ENCODE measurements at regions not wholly inside any gene's neighbourhood (a gene's known extent, or its start where the extent isn't known, plus 50 kb on each side); places are given as distances from the start of the nearest gene placed in this dataset.
"Not testable (repeated sequence)": the region's sequence is repeated elsewhere in the genome, so short reads cannot be mapped to it uniquely, and the experiment has no call there.

- Histone ChIP-seq H3K4me2 (ENCODE audit: low read length) (no peak overlapping the region), H3K9me3 (ENCODE audit: low read length) (no peaks in the 10 kb centered on the region), H3K9ac (ENCODE audit: low read length) (no peak overlapping the region), H2AFZ (ENCODE audit: low read length) (no peak overlapping the region), H3K9me2 (ENCODE audit: low read depth, low read length) (no peaks in the 10 kb centered on the region), H3K4me3 (ENCODE audit: low read depth, low read length, poor library complexity, severe bottlenecking) (no peak overlapping the region), H3K36me3 (ENCODE audit: insufficient read depth, low read length) (no peaks in the 10 kb centered on the region), H3K79me2 (ENCODE audit: insufficient read depth, low read length) (no peaks in the 10 kb centered on the region), H4K20me1 (ENCODE audit: insufficient read depth, low read length) (no peaks in the 10 kb centered on the region), H3K27ac (ENCODE audit: low read depth, low read length, poor library complexity, severe bottlenecking) (no peak overlapping the region), H3K4me1 (ENCODE audit: insufficient read depth, low read length, severe bottlenecking) (no peaks in the 10 kb centered on the region), H3F3A (ENCODE audit: insufficient read depth, low read length) (no peaks in the 10 kb centered on the region), H3K27me3 (ENCODE audit: insufficient read depth, low read length) (no peaks in the 10 kb centered on the region)
- no peak for TF ChIP-seq EZH2 (IDR thresholded peaks at IDR 0.05; ENCODE audit: borderline replicate concordance, low read length)
- TF ChIP-seq, protein P1, sequence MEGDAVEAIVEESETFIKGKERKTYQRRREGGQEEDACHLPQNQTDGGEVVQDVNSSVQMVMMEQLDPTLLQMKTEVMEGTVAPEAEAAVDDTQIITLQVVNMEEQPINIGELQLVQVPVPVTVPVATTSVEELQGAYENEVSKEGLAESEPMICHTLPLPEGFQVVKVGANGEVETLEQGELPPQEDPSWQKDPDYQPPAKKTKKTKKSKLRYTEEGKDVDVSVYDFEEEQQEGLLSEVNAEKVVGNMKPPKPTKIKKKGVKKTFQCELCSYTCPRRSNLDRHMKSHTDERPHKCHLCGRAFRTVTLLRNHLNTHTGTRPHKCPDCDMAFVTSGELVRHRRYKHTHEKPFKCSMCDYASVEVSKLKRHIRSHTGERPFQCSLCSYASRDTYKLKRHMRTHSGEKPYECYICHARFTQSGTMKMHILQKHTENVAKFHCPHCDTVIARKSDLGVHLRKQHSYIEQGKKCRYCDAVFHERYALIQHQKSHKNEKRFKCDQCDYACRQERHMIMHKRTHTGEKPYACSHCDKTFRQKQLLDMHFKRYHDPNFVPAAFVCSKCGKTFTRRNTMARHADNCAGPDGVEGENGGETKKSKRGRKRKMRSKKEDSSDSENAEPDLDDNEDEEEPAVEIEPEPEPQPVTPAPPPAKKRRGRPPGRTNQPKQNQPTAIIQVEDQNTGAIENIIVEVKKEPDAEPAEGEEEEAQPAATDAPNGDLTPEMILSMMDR (IDR thresholded peaks at IDR 0.05; ENCODE audit: low read length), result no peak
Measured at GRCh38 chr1:38652217-38652616, 207.4 kb downstream of the RRAGC start.

DNA sequence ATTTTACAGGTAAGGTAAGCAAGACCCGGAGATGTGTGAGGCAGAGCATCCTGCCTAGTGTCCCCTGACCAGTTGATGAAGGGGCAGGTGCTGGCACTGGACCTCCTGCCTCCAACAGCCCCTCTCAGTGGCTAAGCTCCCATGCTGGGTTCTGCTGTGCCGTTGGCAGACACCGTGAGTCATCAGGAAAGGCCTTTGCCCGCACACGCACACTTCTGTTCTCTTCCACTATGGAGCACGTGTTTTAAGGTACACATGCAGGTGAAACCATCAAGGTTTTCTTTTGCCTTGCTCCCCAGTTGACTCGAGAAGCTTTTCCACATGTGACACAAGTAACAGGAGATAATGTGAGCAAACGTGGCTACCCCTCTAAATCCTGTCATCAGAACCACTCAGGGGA is 207.9 kb downstream of the RRAGC start:
- Histone ChIP-seq H3K79me2 (ENCODE audit: insufficient read depth, low read length) (no peaks in the 10 kb centered on the region), H3K27ac (ENCODE audit: low read depth, low read length, poor library complexity, severe bottlenecking) (no peak overlapping the region), H2AFZ (ENCODE audit: low read length) (no peak overlapping the region), H3K9ac (ENCODE audit: low read length) (no peak overlapping the region), H3K9me3 (ENCODE audit: low read length) (no peaks in the 10 kb centered on the region), H3K4me3 (ENCODE audit: low read depth, low read length, poor library complexity, severe bottlenecking) (no peak overlapping the region), H3K9me2 (ENCODE audit: low read depth, low read length) (no peaks in the 10 kb centered on the region), H3K4me1 (ENCODE audit: insufficient read depth, low read length, severe bottlenecking) (no peaks in the 10 kb centered on the region), H3K4me2 (ENCODE audit: low read length) (no peak overlapping the region), H3K27me3 (ENCODE audit: insufficient read depth, low read length) (no peaks in the 10 kb centered on the region), H3K36me3 (ENCODE audit: insufficient read depth, low read length) (no peaks in the 10 kb centered on the region), H3F3A (ENCODE audit: insufficient read depth, low read length) (no peaks in the 10 kb centered on the region), H4K20me1 (ENCODE audit: insufficient read depth, low read length) (no peaks in the 10 kb centered on the region)
- no peak for TF ChIP-seq EZH2 (IDR thresholded peaks at IDR 0.05; ENCODE audit: borderline replicate concordance, low read length)
- TF ChIP-seq, protein P1 (IDR thresholded peaks at IDR 0.05; ENCODE audit: low read length), result no peak

DNA sequence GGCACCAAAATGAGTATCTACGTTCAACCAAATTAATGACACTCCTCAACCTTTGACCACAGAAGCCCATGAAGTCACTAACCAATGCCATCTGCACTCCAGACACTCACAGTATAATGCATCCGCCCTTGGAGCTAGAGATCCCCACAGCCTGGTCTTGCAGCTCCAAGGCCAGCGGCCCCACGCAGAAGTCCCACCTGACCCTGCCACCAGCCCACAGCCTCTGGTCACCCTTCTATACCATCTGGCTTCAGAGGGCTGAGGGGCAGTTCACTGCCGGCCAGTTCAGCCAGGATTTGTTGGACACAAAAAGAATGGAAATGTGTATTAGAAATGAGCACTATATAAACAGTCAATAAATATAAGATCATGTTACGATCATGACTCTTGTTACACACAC is 211.2 kb downstream of the RRAGC start:
- H2AFZ ChIP-seq (ENCODE audit: low read length), result no peak overlapping the region
- TF ChIP-seq EZH2 (IDR thresholded peaks at IDR 0.05; ENCODE audit: borderline replicate concordance, low read length), result no peak
- TF ChIP-seq, protein P1 (IDR thresholded peaks at IDR 0.05; ENCODE audit: low read length), result no peak

GRCh38 chr1:38647341-38647740 is 212.2 kb downstream of the RRAGC start:
- not testable (repeated sequence) for H3K27me3 ChIP-seq (ENCODE audit: insufficient read depth, low read length); H2AFZ ChIP-seq (ENCODE audit: low read length); H3K27ac ChIP-seq (ENCODE audit: low read depth, low read length, poor library complexity, severe bottlenecking); H3K9ac ChIP-seq (ENCODE audit: low read length); H3K36me3 ChIP-seq (ENCODE audit: insufficient read depth, low read length); H3K79me2 ChIP-seq (ENCODE audit: insufficient read depth, low read length); H3K9me3 ChIP-seq (ENCODE audit: low read length); H3K4me2 ChIP-seq (ENCODE audit: low read length); H3K4me1 ChIP-seq (ENCODE audit: insufficient read depth, low read length, severe bottlenecking); H3K9me2 ChIP-seq (ENCODE audit: low read depth, low read length); H3F3A ChIP-seq (ENCODE audit: insufficient read depth, low read length); H3K4me3 ChIP-seq (ENCODE audit: low read depth, low read length, poor library complexity, severe bottlenecking); H4K20me1 ChIP-seq (ENCODE audit: insufficient read depth, low read length)

More for the DNA sequence above, 211.2 kb downstream of the RRAGC start:
- Histone ChIP-seq H3K4me3 (ENCODE audit: low read depth, low read length, poor library complexity, severe bottlenecking) (no peak overlapping the region), H3K27me3 (ENCODE audit: insufficient read depth, low read length) (no peaks in the 10 kb centered on the region), H3K4me1 (ENCODE audit: insufficient read depth, low read length, severe bottlenecking) (no peaks in the 10 kb centered on the region), H3K27ac (ENCODE audit: low read depth, low read length, poor library complexity, severe bottlenecking) (no peak overlapping the region), H3F3A (ENCODE audit: insufficient read depth, low read length) (no peaks in the 10 kb centered on the region), H4K20me1 (ENCODE audit: insufficient read depth, low read length) (no peaks in the 10 kb centered on the region), H3K9me3 (ENCODE audit: low read length) (no peaks in the 10 kb centered on the region), H3K79me2 (ENCODE audit: insufficient read depth, low read length) (no peaks in the 10 kb centered on the region), H3K9me2 (ENCODE audit: low read depth, low read length) (no peaks in the 10 kb centered on the region), H3K4me2 (ENCODE audit: low read length) (no peak overlapping the region), H3K9ac (ENCODE audit: low read length) (no peak overlapping the region), H3K36me3 (ENCODE audit: insufficient read depth, low read length) (no peaks in the 10 kb centered on the region)

Data from OCI-LY1 (cell line).